Liver (tissue), 8 donors: ENCODE measurements at regions not wholly inside any gene's neighbourhood (a gene's known extent, or its start where the extent isn't known, plus 50 kb on each side); places are given as distances from the start of the nearest gene placed in this dataset.

Experiments used
- DNase-seq: peaks from one replicate; pipeline ENCODE4 v3.0.0-alpha.2; 2017; ENCODE audit warnings: low spot score
- H3K27ac ChIP-seq, 2 donors: one replicate each; pipeline ENCODE4 v1.7.0; 2013; ENCODE audit warnings: inconsistent platforms in 2 of 2, low read length in 2 of 2, control low read depth in 1 of 2, low read depth in 1 of 2, mild to moderate bottlenecking in 1 of 2
- H3K27me3 ChIP-seq, 4 donors: one replicate each; pipeline versions ENCODE4 v1.6.1 to v1.7.0; 2013; ENCODE audit warnings: low read length in 3 of 4, inconsistent platforms in 1 of 4, mild to moderate bottlenecking in 1 of 4, moderate library complexity in 1 of 4; ENCODE audit not compliant: control insufficient read depth in 4 of 4, insufficient read depth in 4 of 4
- H3K36me3 ChIP-seq, 4 donors: one replicate each; pipeline versions ENCODE4 v1.6.1 to v1.7.0; 2013; ENCODE audit warnings: low read length in 3 of 4, mild to moderate bottlenecking in 3 of 4, low read depth in 1 of 4, moderate library complexity in 1 of 4; ENCODE audit not compliant: control insufficient read depth in 4 of 4, insufficient read depth in 3 of 4
- H3K4me1 ChIP-seq, 4 donors: one replicate each; pipeline versions ENCODE4 v1.6.1 to v1.7.0; 2013; ENCODE audit warnings: low read length in 3 of 4, mild to moderate bottlenecking in 3 of 4, moderate library complexity in 1 of 4; ENCODE audit not compliant: control insufficient read depth in 4 of 4, insufficient read depth in 4 of 4
- H3K4me3 ChIP-seq, 3 donors: one replicate each; pipeline versions ENCODE4 v1.6.1 to v1.7.0; 2013; ENCODE audit warnings: low read length in 3 of 3, control low read depth in 1 of 3, low read depth in 1 of 3, mild to moderate bottlenecking in 1 of 3
- H3K9ac ChIP-seq, 2 donors: one replicate each; pipeline ENCODE4 v1.7.0; 2013; ENCODE audit warnings: low read length in 2 of 2, mild to moderate bottlenecking in 2 of 2, moderate library complexity in 2 of 2, control low read depth in 1 of 2, low read depth in 1 of 2
- H3K9me3 ChIP-seq, 4 donors: one replicate each; pipeline versions ENCODE4 v1.6.1 to v1.7.0; 2013; ENCODE audit warnings: low read length in 3 of 4; ENCODE audit not compliant: control insufficient read depth in 4 of 4
- EGR1 ChIP-seq, 2 donors: IDR thresholded peaks; 2 replicates each; pipeline ENCODE4 v1.6.1; 2016 to 2018; ENCODE audit warnings: antibody characterized with exemption in 2 of 2, low read depth in 2 of 2
- FOXA1 ChIP-seq: IDR thresholded peaks from 2 replicates; pipeline ENCODE4 v1.6.1; 2016; ENCODE audit warnings: antibody characterized with exemption
- FOXA2 ChIP-seq: IDR thresholded peaks from 2 replicates; pipeline ENCODE4 v1.6.1; 2016; ENCODE audit warnings: antibody characterized with exemption
- HNF4A ChIP-seq, 2 donors: conservative IDR thresholded peaks; 2 replicates each; pipeline ENCODE4 v1.6.1; 2016; ENCODE audit warnings: antibody characterized with exemption in 2 of 2, mild to moderate bottlenecking in 2 of 2
- HNF4G ChIP-seq: IDR thresholded peaks from 2 replicates; pipeline ENCODE4 v1.6.1; 2016; ENCODE audit warnings: antibody characterized with exemption
- JUND ChIP-seq, 2 donors: IDR thresholded peaks; 2 replicates each; pipeline ENCODE4 v1.6.1; 2016; ENCODE audit warnings: antibody characterized with exemption in 2 of 2
- NR2F2 ChIP-seq: IDR thresholded peaks from 2 replicates; pipeline ENCODE4 v1.6.1; 2016; ENCODE audit warnings: antibody characterized with exemption
- RAD21 ChIP-seq, 2 donors: IDR thresholded peaks; 2 replicates each; pipeline ENCODE4 v1.6.1; 2016; ENCODE audit warnings: antibody characterized with exemption in 2 of 2, mild to moderate bottlenecking in 2 of 2
- RXRA ChIP-seq, 2 donors: IDR thresholded peaks; 2 replicates each; pipeline ENCODE4 v1.6.1; 2017 to 2018; ENCODE audit warnings: antibody characterized with exemption in 2 of 2, mild to moderate bottlenecking in 1 of 2
- TAF1 ChIP-seq: conservative IDR thresholded peaks from 2 replicates; pipeline ENCODE4 v1.6.1; 2016; ENCODE audit warnings: antibody characterized with exemption, mild to moderate bottlenecking
- YY1 ChIP-seq: IDR thresholded peaks from 2 replicates; pipeline ENCODE4 v1.6.1; 2016; ENCODE audit warnings: antibody characterized with exemption, mild to moderate bottlenecking
- ZBTB33 ChIP-seq: IDR thresholded peaks from 2 replicates; pipeline ENCODE4 v1.6.1; 2016; ENCODE audit warnings: antibody characterized with exemption
- WGBS: extraction: QIAGEN DNeasy Blood & Tissue Kit; methylation state at CpG from one replicate; pipeline ENCODE4 v1.1.7; 2013; 5-methylcytosine and 5-hydroxymethylcytosine counted together
- TF ChIP-seq, protein P1 (sequence below): IDR thresholded peaks from 2 replicates; pipeline ENCODE4 v1.6.1; 2016; ENCODE audit warnings: antibody characterized with exemption, mild to moderate bottlenecking
- TF ChIP-seq, protein P2 (sequence below): fragments of 150-350 bp; IDR thresholded peaks from 2 replicates; pipeline ENCODE4 v1.5.1; 2017; ENCODE audit warnings: improper control_type of control experiment, low read depth, low read length; ENCODE audit not compliant: missing input control
- TF ChIP-seq, protein P3 (sequence below): IDR thresholded peaks from 2 replicates; pipeline ENCODE4 v1.6.1; 2016; ENCODE audit warnings: antibody characterized with exemption
- TF ChIP-seq, protein P4 (sequence below): IDR thresholded peaks from 2 replicates; pipeline ENCODE4 v1.6.1; 2016; ENCODE audit warnings: antibody characterized with exemption
- donor health status: healthy.
- donor health status: healthy.
- donor health status: healthy.
- donor health status: healthy.
- donor health status: healthy.

DNA sequence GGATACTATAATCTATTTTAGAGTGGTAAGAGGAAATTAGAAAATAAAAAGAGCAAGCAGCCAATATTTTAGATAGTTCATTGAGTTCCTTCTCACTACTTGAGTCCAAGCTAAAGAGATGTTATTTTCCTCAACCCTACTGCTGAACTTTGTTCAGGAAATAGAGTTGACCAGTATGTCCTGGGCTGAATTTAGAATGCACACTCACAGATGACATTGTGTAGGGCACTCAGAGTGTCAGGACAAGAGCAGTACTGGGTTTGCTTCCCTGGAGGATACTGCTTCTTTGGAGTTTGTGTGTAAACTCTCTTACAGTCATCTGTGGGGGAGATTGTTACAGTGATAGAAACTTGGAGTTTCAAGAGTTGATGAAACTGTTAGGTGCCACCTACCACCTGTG lies 80.0 kb upstream of the AGBL1 start:
- TF ChIP-seq TAF1 (no peak), RXRA (IDR thresholded peaks at IDR 0.05) (no peak), FOXA1 (no peak), RAD21 (IDR thresholded peaks at IDR 0.05) (no peak), FOXA2 (no peak), JUND (IDR thresholded peaks at IDR 0.05) (no peak), HNF4G (no peak), NR2F2 (no peak), ZBTB33 (no peak), HNF4A (conservative IDR thresholded peaks at IDR 0.05) (no peak)
- TF ChIP-seq, protein P1, sequence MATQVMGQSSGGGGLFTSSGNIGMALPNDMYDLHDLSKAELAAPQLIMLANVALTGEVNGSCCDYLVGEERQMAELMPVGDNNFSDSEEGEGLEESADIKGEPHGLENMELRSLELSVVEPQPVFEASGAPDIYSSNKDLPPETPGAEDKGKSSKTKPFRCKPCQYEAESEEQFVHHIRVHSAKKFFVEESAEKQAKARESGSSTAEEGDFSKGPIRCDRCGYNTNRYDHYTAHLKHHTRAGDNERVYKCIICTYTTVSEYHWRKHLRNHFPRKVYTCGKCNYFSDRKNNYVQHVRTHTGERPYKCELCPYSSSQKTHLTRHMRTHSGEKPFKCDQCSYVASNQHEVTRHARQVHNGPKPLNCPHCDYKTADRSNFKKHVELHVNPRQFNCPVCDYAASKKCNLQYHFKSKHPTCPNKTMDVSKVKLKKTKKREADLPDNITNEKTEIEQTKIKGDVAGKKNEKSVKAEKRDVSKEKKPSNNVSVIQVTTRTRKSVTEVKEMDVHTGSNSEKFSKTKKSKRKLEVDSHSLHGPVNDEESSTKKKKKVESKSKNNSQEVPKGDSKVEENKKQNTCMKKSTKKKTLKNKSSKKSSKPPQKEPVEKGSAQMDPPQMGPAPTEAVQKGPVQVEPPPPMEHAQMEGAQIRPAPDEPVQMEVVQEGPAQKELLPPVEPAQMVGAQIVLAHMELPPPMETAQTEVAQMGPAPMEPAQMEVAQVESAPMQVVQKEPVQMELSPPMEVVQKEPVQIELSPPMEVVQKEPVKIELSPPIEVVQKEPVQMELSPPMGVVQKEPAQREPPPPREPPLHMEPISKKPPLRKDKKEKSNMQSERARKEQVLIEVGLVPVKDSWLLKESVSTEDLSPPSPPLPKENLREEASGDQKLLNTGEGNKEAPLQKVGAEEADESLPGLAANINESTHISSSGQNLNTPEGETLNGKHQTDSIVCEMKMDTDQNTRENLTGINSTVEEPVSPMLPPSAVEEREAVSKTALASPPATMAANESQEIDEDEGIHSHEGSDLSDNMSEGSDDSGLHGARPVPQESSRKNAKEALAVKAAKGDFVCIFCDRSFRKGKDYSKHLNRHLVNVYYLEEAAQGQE, result no peak
- TF ChIP-seq, protein P2, sequence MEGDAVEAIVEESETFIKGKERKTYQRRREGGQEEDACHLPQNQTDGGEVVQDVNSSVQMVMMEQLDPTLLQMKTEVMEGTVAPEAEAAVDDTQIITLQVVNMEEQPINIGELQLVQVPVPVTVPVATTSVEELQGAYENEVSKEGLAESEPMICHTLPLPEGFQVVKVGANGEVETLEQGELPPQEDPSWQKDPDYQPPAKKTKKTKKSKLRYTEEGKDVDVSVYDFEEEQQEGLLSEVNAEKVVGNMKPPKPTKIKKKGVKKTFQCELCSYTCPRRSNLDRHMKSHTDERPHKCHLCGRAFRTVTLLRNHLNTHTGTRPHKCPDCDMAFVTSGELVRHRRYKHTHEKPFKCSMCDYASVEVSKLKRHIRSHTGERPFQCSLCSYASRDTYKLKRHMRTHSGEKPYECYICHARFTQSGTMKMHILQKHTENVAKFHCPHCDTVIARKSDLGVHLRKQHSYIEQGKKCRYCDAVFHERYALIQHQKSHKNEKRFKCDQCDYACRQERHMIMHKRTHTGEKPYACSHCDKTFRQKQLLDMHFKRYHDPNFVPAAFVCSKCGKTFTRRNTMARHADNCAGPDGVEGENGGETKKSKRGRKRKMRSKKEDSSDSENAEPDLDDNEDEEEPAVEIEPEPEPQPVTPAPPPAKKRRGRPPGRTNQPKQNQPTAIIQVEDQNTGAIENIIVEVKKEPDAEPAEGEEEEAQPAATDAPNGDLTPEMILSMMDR, result no peak
- Histone ChIP-seq H3K27ac (no peak overlapping the region), H3K36me3 (no peaks in the 10 kb centered on the region), H3K9me3 (peaks cover 0 to 5% (median 0%) of the 10 kb centered on the region in 4 donors), H3K4me1 (no peaks in the 10 kb centered on the region), H3K9ac (no peak overlapping the region), H3K27me3 (peaks cover 0 to 2% (median 0%) of the 10 kb centered on the region in 4 donors), H3K4me3 (no peak overlapping the region)
- DNase-seq, result no peak

DNA sequence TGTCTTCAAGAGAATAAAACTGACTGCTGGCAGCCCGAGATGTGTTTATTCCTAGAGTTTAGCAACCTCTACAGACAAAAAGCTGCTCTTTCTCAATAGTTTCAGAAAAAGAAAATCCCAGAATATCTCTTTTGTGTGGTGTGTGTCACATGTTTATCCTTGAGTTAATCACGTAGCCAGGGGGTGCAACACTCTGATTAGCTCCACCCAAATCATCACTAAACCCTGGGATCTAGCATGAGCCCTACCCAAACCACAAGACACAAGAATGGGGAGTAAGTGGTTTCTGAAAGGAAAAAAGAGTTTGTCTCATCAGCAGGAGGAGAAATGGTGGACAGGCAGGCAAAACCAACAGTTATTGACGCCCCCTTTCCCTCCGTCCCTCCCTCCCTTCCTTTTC lies 78.5 kb upstream of the AGBL1 start:
- DNase-seq, result no peak
- no peak overlapping the region for H3K9ac ChIP-seq
- peaks cover 0 to 2% (median 0%) of the 10 kb centered on the region in 4 donors for H3K27me3 ChIP-seq
- no peak overlapping the region for H3K27ac ChIP-seq
- TF ChIP-seq EGR1 (IDR thresholded peaks at IDR 0.05; ENCODE audit: low read depth in 2 of 2) (no peak), JUND (IDR thresholded peaks at IDR 0.05) (no peak), ZBTB33 (no peak), HNF4A (conservative IDR thresholded peaks at IDR 0.05) (no peak), RXRA (IDR thresholded peaks at IDR 0.05) (no peak), TAF1 (no peak), FOXA2 (no peak), HNF4G (no peak), NR2F2 (no peak), RAD21 (IDR thresholded peaks at IDR 0.05) (no peak), FOXA1 (no peak), YY1 (no peak)
- TF ChIP-seq, protein P3, sequence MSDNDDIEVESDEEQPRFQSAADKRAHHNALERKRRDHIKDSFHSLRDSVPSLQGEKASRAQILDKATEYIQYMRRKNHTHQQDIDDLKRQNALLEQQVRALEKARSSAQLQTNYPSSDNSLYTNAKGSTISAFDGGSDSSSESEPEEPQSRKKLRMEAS, result no peak
- TF ChIP-seq, protein P4, sequence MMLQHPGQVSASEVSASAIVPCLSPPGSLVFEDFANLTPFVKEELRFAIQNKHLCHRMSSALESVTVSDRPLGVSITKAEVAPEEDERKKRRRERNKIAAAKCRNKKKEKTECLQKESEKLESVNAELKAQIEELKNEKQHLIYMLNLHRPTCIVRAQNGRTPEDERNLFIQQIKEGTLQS, result no peak
- TF ChIP-seq, protein P2, result no peak
- H3K4me1 ChIP-seq, result no peaks in the 10 kb centered on the region
- H3K9me3 ChIP-seq, result no peaks in the 10 kb centered on the region
- H3K4me3 ChIP-seq, result no peak overlapping the region
- no peaks in the 10 kb centered on the region for H3K36me3 ChIP-seq
- WGBS, result 73% methylated on average over 4 of the region's 4 CpGs
